ENCODE measurements at regions not wholly inside any gene's neighbourhood (a gene's known extent, or its start where the extent isn't known, plus 50 kb on each side); places are given as distances from the start of the nearest gene placed in this dataset.

GRCh38 chr13:71144883-71145282 lies 722.1 kb downstream of the DACH1 start:
- H3K27ac ChIP-seq (ENCODE audit: insufficient read length, low read depth, low read length): no peak overlapping the region
- H3K9me3 ChIP-seq (ENCODE audit: control insufficient read depth, low read depth, low read length): no peaks in the 10 kb centered on the region
- no peak overlapping the region for H3K56ac ChIP-seq (ENCODE audit: insufficient read length, low read depth, low read length)
- H2BK12ac ChIP-seq (ENCODE audit: insufficient read length, low read depth, low read length): no peak overlapping the region
- Mint-ChIP-seq H3K9me3 (no peaks in the 10 kb centered on the region), H3K36me3 (ENCODE audit: insufficient read depth in 1 of 3, low read depth in 3 of 3) (no peaks in the 10 kb centered on the region), H3K4me3 (no peak overlapping the region), H3K4me1 (peaks cover 0 to 19% of the 10 kb centered on the region in 2 experiments; a peak in 2 of 4 replicates), H3K27ac (no peak overlapping the region), H3K27me3 (ENCODE audit: low read depth) (no peaks in the 10 kb centered on the region)
- H4K8ac ChIP-seq (replicated peaks; ENCODE audit: insufficient read length, low read depth, low read length): no peak overlapping the region
- H2BK120ac ChIP-seq (ENCODE audit: low read depth, low read length, poor library complexity, severe bottlenecking): no peak overlapping the region
- TF ChIP-seq, protein P1, sequence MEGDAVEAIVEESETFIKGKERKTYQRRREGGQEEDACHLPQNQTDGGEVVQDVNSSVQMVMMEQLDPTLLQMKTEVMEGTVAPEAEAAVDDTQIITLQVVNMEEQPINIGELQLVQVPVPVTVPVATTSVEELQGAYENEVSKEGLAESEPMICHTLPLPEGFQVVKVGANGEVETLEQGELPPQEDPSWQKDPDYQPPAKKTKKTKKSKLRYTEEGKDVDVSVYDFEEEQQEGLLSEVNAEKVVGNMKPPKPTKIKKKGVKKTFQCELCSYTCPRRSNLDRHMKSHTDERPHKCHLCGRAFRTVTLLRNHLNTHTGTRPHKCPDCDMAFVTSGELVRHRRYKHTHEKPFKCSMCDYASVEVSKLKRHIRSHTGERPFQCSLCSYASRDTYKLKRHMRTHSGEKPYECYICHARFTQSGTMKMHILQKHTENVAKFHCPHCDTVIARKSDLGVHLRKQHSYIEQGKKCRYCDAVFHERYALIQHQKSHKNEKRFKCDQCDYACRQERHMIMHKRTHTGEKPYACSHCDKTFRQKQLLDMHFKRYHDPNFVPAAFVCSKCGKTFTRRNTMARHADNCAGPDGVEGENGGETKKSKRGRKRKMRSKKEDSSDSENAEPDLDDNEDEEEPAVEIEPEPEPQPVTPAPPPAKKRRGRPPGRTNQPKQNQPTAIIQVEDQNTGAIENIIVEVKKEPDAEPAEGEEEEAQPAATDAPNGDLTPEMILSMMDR (conservative IDR thresholded peaks at IDR 0.05): no peak
- no CpG with 5 or more reads among the region's 2 CpGs for WGBS (ENCODE audit: extremely low coverage, insufficient read length, low lambda C conversion rate)
- H2BK20ac ChIP-seq (ENCODE audit: low read depth, low read length, poor library complexity, severe bottlenecking): no peak overlapping the region
- H3K27me3 ChIP-seq (ENCODE audit: insufficient read depth, low read length): no peaks in the 10 kb centered on the region
- H3K79me2 ChIP-seq (ENCODE audit: insufficient read depth, low read length): no peaks in the 10 kb centered on the region
- no peak overlapping the region for H2AFZ ChIP-seq (ENCODE audit: low read length)
- H3K18ac ChIP-seq (ENCODE audit: insufficient read length, low read depth, low read length): no peak overlapping the region
- no peak for DNase-seq
- no peak overlapping the region for H3K4ac ChIP-seq (ENCODE audit: low read depth, low read length)
- H3K79me1 ChIP-seq (ENCODE audit: insufficient read depth, low read depth, low read length, poor library complexity, severe bottlenecking): no peaks in the 10 kb centered on the region
- no peak overlapping the region for H3T11ph ChIP-seq (ENCODE audit: low read length)
- no peaks in the 10 kb centered on the region for H4K20me1 ChIP-seq (ENCODE audit: control insufficient read depth, insufficient read depth, insufficient read length)
- no peak overlapping the region for H2AK5ac ChIP-seq (ENCODE audit: insufficient read length, low read length)
- no peak overlapping the region for H2BK15ac ChIP-seq (ENCODE audit: low read depth, low read length)
- H3K23ac ChIP-seq (ENCODE audit: insufficient read length, low read depth, low read length): no peak overlapping the region
- H4K5ac ChIP-seq (ENCODE audit: insufficient read length, low read depth, low read length): no peak overlapping the region
- no peaks in the 10 kb centered on the region for H3K4me1 ChIP-seq (ENCODE audit: insufficient read depth, low read length)
- no peak overlapping the region for H3K14ac ChIP-seq (ENCODE audit: insufficient read depth, low read length)
- no peak overlapping the region for H4K91ac ChIP-seq (ENCODE audit: insufficient read length, low read depth, low read length)
- no peak overlapping the region for H3K9ac ChIP-seq (ENCODE audit: extremely low read depth, insufficient read length, low read length)
- no peak overlapping the region for H3K4me2 ChIP-seq (ENCODE audit: insufficient read depth, insufficient read length, low read length)
- no peak overlapping the region for H2BK5ac ChIP-seq (ENCODE audit: insufficient read length, low read length)
- no peaks in the 10 kb centered on the region for H3K23me2 ChIP-seq (ENCODE audit: insufficient read length, low read depth, low read length, poor library complexity, severe bottlenecking)
